ENCODE measurements at regions not wholly inside any gene's neighbourhood (a gene's known extent, or its start where the extent isn't known, plus 50 kb on each side); places are given as distances from the start of the nearest gene placed in this dataset.
"Not testable (repeated sequence)": the region's sequence is repeated elsewhere in the genome, so short reads cannot be mapped to it uniquely, and the experiment has no call there.

DNA sequence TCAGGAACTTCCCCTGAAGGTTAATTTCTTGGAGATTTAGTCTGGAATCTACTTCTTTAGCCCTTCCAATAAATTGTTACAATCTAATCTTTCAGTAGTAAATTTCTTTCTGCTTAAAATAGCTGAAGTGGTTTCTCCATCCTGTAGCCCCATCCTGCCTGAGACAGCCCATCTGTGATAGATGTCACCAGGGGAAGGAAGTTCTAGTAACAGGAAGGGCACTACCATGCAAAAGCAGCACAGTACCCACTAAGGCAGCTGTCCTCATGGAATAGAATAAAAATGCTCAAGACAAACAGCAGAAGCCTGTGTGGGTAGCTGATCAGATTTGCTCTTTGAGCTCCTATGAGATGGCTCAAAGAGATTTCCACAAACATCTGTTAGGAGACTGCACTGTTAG, 1036.5 kb downstream of the SLITRK5 start:
- ATAC-seq (no peak), DNase-seq (no peak)

DNA sequence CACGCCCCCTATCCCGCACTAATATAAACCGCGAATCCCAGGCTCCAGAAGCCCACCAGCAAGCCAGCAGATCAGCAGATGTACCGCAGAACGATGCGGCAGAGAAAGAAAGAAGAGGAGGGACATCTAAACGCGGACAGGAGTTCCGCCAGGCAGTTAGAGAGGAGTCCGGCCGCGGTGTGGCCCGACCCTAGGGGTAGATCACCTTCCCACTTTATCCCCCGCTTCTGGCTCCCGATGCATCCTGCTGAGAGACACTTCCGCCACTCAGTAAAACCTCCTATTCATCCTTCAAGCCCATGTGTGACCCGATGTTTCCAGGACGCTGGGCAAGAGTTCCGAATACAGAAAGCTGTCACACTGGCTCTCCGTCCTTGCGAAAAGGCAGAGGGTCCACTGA, 1046.8 kb downstream of the SLITRK5 start:
- DNase-seq, result no peak
- no peak for ATAC-seq

DNA sequence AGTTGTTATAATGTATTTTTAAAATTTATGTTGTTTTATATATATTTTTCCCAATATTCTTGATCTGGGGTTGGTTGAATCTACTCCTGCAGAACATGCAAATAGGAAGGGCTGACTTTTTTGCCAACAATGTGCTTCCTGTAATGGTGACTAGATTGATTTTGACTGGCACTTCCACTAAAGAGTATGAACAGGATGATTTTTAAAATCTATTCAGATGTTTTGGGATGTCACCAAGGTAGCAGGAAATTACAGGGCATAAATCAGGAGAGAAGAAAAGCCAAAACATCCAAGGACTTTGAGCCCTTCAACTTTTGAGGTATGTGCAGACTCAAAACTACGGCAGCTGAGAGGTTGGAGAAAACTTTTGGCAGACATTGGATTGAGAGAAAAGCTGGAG, 1047.6 kb downstream of the SLITRK5 start:
- DNase-seq (no peak), ATAC-seq (no peak)

DNA sequence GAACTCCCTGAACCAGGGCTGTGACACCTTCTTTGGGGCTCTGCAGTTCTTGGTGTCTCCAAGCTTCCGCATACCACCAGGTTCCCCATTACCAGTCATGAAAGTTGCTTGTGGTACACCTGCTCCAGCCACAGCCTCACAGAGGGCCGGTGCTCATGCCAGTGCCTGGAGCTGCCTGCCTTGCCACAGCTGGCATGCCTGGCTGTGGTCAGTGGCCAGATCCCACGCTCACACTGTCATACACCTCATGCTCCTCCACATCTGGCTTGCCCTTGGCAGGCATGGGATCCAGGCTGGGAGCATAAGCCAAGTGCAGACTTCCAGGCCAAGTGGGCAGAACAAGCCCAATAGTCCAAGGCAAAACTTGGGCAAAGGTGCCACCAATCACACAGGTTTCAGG, 1054.9 kb downstream of the SLITRK5 start:
- ATAC-seq (no peak), DNase-seq (no peak)

DNA sequence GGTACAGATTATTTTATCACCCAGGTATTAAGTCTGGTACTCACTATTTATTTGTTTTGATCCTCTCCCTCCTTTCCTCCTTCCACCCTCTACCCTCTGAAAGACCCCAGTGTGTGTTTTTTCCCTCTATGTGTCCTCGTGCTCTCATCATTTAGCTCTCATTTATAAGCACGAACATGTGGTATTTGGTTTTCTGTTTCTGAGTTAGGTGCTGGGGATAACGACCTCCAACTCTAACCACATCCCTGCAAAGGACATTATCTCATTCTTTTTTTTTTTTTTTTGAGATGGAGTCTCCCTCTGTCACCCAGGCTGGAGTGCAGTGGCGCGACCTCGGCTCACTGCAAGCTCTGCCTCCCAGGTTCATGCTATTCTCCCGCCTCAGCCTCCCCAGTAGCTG, 1056.1 kb downstream of the SLITRK5 start:
- ATAC-seq, DNase-seq: not testable (repeated sequence)

DNA sequence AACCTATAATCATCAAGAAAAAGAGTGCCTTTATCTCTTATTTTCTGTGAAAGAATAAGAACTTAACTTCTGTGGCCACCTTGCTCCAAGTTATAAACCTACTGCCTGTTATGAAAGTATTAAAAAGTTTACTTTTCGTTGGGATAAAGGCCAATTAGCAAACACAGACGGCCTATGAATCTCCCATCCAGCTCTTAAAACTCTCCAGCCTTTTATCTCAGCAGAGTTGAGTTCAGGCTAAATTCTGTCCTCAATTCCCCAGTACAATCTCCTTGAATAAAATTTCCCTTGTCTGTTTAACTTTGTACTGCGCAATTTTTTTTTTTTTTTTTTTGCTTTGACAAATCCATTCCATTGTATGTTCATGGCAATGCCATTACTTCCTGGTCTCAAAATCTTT, 1058.4 kb downstream of the SLITRK5 start:
- DNase-seq (no peak), ATAC-seq (no peak)

DNA sequence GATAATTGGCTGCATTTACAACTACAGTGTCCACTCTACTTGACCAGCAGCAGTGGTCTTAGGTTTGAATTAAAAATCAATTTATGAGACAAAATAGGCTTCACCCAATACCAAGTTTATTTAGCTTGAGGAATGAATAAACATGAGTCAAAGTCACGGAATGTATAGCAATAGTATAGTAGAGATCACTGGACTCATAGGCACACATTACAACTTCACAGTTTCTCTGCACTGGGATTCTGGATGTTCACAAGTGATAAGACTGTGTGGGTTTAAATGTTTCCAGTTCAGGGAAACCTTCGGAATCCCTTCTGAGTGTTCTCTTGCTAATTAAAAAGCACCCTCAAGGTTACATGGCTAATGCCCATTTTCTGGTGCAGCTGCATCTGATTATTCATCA, 1064.9 kb downstream of the SLITRK5 start:
- ATAC-seq, result no peak
- DNase-seq, result no peak

DNA sequence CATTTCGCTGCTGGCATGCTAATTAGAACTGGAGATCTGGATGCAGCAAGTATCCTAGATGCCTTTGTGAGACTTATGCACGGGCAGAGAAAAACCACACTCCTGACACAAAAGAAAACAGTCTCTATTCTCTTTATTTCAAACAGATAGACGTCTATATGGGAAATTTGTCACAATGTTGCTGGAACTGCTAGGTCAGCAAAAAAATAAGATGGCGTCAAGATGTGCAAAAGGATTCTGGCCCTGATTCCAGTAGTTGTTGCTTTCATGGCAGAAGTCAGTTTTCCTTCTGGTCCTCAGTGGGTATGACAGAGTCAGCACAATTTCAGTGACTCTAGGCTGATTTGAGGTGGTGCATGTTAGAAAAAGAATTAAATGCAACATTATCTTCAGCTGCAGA, 1068.0 kb downstream of the SLITRK5 start:
- no peak for ATAC-seq
- no peak for DNase-seq

DNA sequence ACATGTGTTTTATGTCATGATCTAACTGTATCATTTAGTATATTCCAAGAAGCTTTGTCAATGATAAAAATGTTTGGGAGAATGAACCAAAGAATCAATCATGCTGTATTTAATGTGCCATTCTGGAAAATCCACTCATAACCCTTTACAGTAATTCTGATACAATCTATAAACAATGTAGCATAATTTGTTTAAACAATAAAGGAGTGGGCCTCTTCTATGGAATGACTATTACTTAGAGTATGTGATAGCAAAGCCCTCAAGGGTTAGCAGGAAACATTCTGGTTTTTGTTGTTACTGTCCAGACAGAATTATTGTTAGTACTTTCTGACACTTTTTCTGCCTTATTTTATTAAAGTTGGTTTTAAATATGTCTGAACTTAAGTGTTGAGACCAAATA, 1073.1 kb downstream of the SLITRK5 start:
- no peak for ATAC-seq
- DNase-seq, result no peak

DNA sequence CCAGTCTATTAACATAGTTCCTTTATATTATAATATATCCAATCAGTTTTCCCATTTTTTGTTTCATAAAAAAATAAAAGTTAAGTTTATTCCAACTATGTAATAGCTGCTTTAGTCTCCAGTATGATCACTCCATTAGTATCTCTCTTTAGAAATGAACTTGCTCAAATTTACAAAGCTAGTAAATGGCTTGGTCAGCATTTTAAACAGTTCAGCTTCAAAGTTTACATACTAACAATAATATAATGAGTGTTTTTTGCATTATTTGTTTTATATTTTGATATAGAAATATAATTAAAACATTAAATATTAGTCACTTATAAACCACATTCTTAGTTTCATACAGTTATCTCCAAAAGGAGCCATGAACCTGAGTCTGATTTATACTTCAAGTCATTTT, 1073.8 kb downstream of the SLITRK5 start:
- ATAC-seq (no peak), DNase-seq (no peak)

DNA sequence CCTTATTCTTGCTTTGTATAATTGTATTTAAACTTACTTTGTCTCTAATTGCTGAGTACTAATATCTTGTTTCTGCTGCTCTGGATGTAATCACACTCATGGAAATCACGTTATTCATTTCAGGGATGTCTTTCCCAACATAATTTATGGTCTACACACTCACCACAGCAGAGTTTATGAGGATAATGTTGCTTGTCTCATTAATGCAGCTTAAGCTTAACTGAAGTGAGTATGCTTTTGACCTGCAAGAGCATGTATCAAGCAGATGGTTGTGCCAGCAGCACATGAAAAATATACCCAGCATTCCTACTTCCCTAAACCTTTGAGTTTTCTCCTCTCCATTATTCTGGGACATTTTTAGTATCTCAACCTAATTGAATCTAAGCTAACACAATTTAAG, 1080.9 kb downstream of the SLITRK5 start:
- no peak for ATAC-seq
- no peak for DNase-seq

DNA sequence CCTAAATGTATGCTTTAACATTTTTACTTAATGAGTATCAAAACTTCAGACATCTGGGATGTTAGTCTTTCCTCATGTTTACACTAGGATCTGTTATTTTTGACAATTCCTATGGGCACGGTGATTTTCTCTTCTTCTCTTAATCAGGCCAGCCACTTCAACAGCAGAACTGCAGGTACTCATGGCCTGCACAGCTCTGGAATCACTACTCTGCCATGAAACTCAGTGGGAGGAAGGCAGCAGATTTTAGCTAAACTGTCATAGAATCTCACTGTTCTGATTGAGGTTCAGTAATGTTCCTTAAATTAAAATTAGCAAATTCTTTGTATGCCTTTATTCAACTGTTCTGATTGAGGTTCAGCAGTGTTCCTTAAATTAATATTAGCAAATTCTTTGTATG, 1083.0 kb downstream of the SLITRK5 start:
- ATAC-seq (no peak), DNase-seq (no peak)

DNA sequence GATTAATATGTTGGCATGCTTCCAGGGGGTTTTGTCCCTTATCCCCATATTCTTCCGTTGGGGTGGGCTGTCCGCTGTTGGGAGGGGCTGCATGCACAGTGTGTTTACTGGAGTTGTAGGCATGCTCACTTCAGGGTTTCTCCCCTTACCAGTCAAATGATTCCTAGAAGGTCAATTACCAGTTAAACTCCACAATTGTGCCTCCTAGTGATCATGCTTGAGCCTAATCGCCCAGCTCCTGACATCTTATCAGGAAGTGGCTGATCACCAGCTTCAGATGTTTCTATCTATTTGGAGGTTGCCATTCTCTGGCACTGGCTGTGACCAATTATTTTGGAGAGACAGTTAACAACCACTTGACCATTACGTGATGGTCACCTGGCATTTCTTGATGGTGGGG, 1090.0 kb downstream of the SLITRK5 start:
- DNase-seq, result no peak
- ATAC-seq, result no peak

DNA sequence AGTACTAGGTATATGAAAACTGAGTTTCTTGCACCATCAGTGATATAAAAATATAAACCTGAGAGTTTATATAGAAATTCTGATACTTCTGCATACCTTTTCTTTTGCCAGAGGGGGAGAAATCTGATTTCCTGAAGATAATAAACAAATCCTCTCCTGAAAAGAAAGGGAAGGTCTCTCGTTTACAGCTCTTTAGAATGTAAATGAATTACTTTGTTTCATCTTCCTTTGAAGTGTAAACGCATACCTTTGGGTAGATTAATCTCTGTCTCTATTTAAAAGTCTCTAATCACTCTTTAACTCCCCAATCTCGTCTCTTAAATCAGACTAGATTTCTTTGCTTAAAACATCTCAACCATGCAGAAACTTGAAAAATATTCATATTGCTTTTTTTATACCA, 1092.9 kb downstream of the SLITRK5 start:
- no peak for ATAC-seq

DNA sequence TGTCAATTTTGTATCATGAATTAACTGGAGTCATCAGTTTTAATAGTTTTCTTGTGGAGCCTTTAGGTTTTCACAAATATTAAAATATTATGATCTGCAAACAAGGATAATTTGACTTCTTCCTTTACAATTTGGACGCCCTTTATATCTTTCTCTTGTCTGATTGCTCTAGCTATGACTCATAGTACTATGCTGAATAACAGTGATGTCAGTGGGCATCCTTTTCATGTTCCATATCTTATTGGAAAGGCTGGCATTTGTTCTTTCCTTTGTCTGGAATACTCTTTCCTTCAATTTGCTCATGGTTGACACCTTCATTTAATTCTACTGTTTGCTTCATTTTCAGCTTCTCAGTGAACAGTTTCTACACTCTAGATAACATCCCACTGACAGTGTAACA, 1129.3 kb downstream of the SLITRK5 start:
- DNase-seq, result no peak
- ATAC-seq, result no peak

More for the DNA sequence above, 1092.9 kb downstream of the SLITRK5 start:
- DNase-seq, result no peak

DNA sequence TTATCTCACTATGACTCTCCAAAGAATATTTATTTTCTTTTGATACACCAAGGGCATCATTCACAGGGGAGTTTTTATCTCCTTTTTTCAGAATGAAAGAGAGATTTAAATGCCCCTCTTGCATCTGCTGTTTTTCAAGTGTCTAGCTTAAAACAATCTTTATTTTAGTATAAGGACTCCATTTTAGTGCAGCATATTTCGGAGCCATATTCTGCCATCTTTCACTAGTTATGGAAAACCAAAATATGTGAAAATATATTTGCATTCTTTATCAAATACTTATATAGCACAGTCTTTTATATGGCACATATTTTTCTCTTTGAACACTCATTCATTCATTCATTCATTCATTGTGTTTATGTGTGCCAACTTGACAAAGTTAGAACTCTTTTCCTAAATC, 1130.2 kb downstream of the SLITRK5 start:
- no peak for ATAC-seq
- DNase-seq, result no peak

DNA sequence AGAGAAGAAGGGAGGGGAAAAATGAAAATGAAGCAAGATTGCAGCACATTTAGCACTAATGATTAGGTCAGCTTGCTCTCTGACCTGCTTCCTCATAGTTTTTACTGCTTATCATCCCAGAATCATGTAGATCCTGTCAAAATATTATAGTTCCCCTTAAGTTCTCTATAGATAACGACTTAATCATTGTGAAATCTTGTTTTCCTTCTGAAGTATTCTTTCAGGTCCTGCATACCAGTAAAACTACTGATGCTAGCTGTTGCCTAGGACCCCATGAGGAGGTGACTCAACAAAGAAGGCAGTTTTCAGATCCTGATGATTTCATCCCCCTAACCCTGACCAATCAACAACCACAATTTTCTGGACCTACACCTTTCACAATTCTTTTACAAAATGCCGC, 1131.7 kb downstream of the SLITRK5 start:
- no peak for DNase-seq
- ATAC-seq, result no peak

DNA sequence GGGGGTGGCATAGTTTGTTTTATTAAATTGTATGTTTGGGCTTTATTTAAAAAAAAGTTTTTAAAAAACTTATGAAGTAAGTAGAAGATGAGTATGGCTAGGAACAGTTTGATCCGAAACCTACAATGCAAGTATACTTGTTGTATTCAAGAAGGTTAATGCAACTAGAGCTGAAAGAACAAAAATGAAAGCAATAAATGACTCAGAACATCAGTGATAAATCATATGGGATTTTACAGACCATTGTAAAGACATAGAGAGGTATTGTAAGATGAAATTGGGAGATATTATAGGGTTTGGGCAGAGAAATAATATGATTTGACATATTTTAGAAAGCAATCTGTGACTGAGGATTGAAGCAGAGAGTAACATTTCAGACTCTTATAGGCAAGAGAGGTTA, 1135.3 kb downstream of the SLITRK5 start:
- DNase-seq, result no peak
- ATAC-seq, result no peak

DNA sequence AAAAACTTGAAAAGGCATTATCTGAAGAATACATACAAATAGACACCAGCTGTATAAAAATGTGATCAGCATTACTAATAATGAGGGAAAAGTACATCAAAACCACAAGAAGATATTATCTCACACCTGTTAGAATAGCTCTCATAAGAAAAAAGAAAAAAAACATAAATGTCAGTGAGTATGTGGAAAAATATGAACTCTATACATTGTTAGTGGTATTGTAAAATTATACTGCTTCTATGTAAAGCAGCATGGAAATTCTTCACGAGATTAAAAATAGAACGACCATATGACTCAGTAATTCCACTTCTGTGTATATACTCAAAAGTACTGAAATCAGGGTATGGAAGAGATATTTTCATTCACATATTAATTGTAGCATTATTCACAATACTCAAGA, 1146.4 kb downstream of the SLITRK5 start:
- no peak for DNase-seq
- ATAC-seq, result no peak

DNA sequence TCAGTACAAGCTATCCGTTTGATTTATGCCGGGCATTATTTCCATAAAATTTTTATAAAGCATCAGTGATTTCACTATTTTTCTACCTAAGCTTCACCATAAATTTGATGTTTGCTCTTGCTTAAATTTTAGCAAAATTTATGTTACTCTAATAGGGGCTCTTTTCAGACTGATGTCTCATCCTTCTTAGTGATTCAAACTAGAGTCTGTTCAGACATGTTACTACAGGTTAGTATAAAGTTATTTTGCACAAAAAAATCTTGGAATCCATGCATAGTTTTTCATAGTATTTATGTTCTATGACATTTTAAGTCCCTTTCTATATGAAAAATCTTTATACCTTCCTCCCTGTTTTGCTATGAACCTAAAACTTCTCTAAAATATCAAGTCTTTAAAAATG, 1151.9 kb downstream of the SLITRK5 start:
- DNase-seq (no peak), ATAC-seq (no peak)

DNA sequence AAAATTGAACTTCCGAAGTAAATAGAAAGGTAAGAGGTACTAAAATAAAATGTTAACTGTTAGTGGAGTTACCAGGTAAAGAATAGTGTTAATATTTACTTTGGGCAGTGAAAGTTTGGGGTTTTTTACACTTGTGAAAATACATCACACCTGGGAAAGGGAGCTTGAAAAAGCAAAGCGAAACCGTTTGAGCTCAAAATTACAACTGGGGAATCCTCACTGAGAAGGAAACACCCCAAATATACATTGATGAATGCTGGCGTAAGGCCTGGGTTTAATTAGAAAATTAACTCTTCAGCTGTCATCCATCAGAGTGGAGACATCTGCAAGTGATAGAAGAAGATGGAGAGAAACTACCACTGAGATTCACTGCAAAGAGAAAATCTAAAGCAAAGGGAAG, 1153.0 kb downstream of the SLITRK5 start:
- no peak for DNase-seq
- no peak for ATAC-seq

DNA sequence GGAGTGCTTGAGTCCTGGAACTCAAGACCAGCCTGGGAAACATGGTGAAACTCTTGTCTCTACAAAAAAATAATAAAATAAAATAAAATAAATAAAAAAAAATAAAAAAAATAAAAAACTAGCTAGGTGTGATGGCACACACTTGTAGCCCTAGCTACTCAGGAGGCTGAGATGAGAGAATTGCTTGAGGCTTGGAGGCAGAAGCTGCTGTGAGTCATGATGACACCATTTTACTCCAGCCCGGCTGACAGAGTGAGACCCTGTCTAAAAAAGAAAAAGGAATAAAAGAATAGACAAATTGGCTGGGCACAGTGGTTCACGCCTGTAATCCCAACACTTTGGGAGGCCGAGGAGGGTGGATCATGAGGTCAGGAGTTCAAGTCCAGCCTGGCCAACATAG, 1168.9 kb downstream of the SLITRK5 start:
- ATAC-seq (no peak), DNase-seq (no peak)

DNA sequence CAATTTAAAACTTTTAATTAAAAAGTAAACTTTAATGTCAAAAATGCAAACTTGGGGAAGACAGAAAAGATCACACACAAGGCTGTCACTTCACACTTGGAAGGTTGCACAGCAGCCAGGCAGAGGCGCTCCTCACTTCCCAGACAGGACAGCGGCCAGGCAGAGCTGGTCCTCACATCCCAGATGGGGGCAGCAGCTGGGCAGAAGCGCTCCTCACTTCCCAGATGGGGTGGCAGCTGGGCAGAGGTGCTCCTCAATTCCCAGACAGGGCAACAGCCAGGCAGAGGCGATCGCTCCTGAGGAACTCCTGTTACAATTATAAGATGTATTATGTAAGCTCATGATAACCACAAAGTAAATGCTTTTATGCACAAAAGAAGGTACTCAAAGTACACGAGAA, 1181.1 kb downstream of the SLITRK5 start:
- not testable (repeated sequence) for DNase-seq, ATAC-seq

DNA sequence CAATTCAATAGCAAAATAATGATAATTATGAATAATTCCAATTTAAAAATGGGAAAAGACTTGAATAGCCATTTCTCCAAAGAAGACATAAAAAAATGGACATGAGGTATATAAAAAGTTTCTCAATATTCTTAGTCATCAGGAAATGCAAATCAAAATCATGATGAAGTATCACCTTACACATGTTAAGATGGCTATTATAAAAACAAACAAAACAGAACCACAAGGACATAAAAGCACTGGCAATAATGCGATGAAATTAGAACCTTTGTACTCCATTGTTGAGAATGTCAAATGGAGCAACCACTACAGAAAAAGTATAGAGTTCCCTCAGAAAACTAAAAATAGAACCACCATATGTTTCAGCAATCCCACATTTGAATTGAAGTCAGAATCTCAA, 1186.1 kb downstream of the SLITRK5 start:
- DNase-seq (no peak), ATAC-seq (no peak)

DNA sequence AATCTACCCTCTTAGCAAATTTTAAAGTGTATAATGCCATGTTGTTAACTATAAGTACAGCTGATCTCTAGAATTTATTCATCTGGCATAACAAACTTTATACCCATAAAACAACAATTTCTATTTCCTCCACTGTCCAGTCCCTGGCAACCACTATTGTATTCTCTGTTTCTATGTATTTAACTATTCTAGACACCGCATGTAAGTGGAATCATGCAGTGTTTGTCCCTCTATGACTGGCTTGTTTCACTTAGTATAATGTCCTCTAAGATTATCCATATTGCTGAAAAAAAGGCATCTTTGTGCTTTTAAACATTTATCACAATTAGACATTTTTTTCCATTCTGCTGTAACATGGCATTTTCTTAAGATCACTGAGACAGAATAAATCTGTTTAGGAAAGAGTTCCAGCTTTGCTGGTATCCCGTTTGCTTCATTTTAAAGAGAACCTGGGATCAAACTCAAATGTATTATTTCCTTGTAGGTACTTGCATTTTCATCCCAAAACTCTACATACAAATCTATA, 1191.0 kb downstream of the SLITRK5 start:
- no peak for ATAC-seq
- DNase-seq, result no peak

Data from stimulated activated naive CD8-positive, alpha-beta T cell treated with anti-CD3 and anti-CD28 coated beads, Interleukin-15, Interleukin-2, amounts not matched to agents 100 U/mL and 50 U/mL, for 24 hours (primary cell).